Stimulated activated memory B cell treated with anti-CD40 and anti-IgM and Interleukin-4, amounts not matched to agents 10 μg/mL and 1 μg/mL and 100 μg/mL, for 72 hours (primary cell): ENCODE measurements at regions not wholly inside any gene's neighbourhood (a gene's known extent, or its start where the extent isn't known, plus 50 kb on each side); places are given as distances from the start of the nearest gene placed in this dataset.
"Not testable (repeated sequence)": the region's sequence is repeated elsewhere in the genome, so short reads cannot be mapped to it uniquely, and the experiment has no call there.

Experiments used
- ATAC-seq: fragments of 150-1000 bp; cut with Tn5 transposase; 2 replicates; pipeline ENCODE4 v1.10.0; 2021
- H3K27ac Mint-ChIP-seq: one replicate; pipeline ENCODE4 v1.8.0; 2022; ENCODE audit warnings: mild to moderate bottlenecking, mixed read lengths
- H3K27me3 Mint-ChIP-seq: one replicate; pipeline ENCODE4 v1.8.0; 2022; ENCODE audit warnings: mixed read lengths
- H3K36me3 Mint-ChIP-seq: one replicate; pipeline ENCODE4 v1.8.0; 2022; ENCODE audit warnings: mixed read lengths
- H3K4me1 Mint-ChIP-seq: one replicate; pipeline ENCODE4 v1.8.0; 2022; ENCODE audit warnings: mixed read lengths
- H3K4me3 Mint-ChIP-seq: one replicate; pipeline ENCODE4 v1.8.0; 2022; ENCODE audit warnings: mild to moderate bottlenecking, moderate library complexity, mixed read lengths
- H3K9me3 Mint-ChIP-seq: one replicate; pipeline ENCODE4 v1.8.0; 2022; ENCODE audit warnings: mixed read lengths

GRCh38 chr14:27634056-27634970 lies 1036.5 kb upstream of the NOVA1 start:
- Mint-ChIP-seq H3K27me3 (no peaks in the 10 kb centered on the region), H3K9me3 (no peaks in the 10 kb centered on the region), H3K4me1 (no peaks in the 10 kb centered on the region), H3K36me3 (no peaks in the 10 kb centered on the region), H3K27ac (no peak overlapping the region), H3K4me3 (no peak overlapping the region)
- no peak for ATAC-seq

GRCh38 chr14:27640688-27641087 lies 1042.9 kb upstream of the NOVA1 start:
- H3K4me3 Mint-ChIP-seq, ATAC-seq, H3K27ac Mint-ChIP-seq, H3K9me3 Mint-ChIP-seq, H3K27me3 Mint-ChIP-seq, H3K4me1 Mint-ChIP-seq, H3K36me3 Mint-ChIP-seq: not testable (repeated sequence)

- ATAC-seq: no peak
- Mint-ChIP-seq H3K27me3 (no peaks in the 10 kb centered on the region), H3K4me1 (no peaks in the 10 kb centered on the region), H3K4me3 (no peak overlapping the region), H3K9me3 (peaks cover 2% of the 10 kb centered on the region), H3K27ac (no peak overlapping the region), H3K36me3 (no peaks in the 10 kb centered on the region)
Observed at GRCh38 chr14:27642251-27642866, 1044.5 kb upstream of the NOVA1 start.

GRCh38 chr14:27660683-27661082 lies 1062.8 kb upstream of the NOVA1 start:
- no peak for ATAC-seq
- H3K9me3 Mint-ChIP-seq: peaks cover 17% of the 10 kb centered on the region
- H3K4me3 Mint-ChIP-seq: no peak overlapping the region
- no peaks in the 10 kb centered on the region for H3K27me3 Mint-ChIP-seq
- H3K36me3 Mint-ChIP-seq: no peaks in the 10 kb centered on the region
- no peak overlapping the region for H3K27ac Mint-ChIP-seq
- H3K4me1 Mint-ChIP-seq: no peaks in the 10 kb centered on the region

- H3K27ac Mint-ChIP-seq: no peak overlapping the region
- no peak for ATAC-seq
- H3K27me3 Mint-ChIP-seq: no peaks in the 10 kb centered on the region
- no peaks in the 10 kb centered on the region for H3K4me1 Mint-ChIP-seq
- peaks cover 14% of the 10 kb centered on the region for H3K9me3 Mint-ChIP-seq
- no peaks in the 10 kb centered on the region for H3K36me3 Mint-ChIP-seq
- H3K4me3 Mint-ChIP-seq: no peak overlapping the region
Observed at GRCh38 chr14:27668531-27668930, 1070.7 kb upstream of the NOVA1 start.

- ATAC-seq: no peak
- Mint-ChIP-seq H3K4me1 (no peaks in the 10 kb centered on the region), H3K4me3 (no peak overlapping the region), H3K27me3 (no peaks in the 10 kb centered on the region), H3K36me3 (no peaks in the 10 kb centered on the region), H3K9me3 (peaks cover 11% of the 10 kb centered on the region), H3K27ac (no peak overlapping the region)
Observed at GRCh38 chr14:27672047-27672446, 1074.2 kb upstream of the NOVA1 start.

- H3K9me3 Mint-ChIP-seq: peaks cover 11% of the 10 kb centered on the region
- not testable (repeated sequence) for H3K27ac Mint-ChIP-seq, H3K36me3 Mint-ChIP-seq, H3K27me3 Mint-ChIP-seq, H3K4me1 Mint-ChIP-seq, ATAC-seq, H3K4me3 Mint-ChIP-seq
Observed at GRCh38 chr14:27672811-27673737, 1075.2 kb upstream of the NOVA1 start.

- Mint-ChIP-seq H3K9me3 (peaks cover 2% of the 10 kb centered on the region), H3K4me3 (no peak overlapping the region), H3K27ac (no peak overlapping the region), H3K36me3 (no peaks in the 10 kb centered on the region), H3K27me3 (no peaks in the 10 kb centered on the region), H3K4me1 (no peaks in the 10 kb centered on the region)
- ATAC-seq: no peak
Observed at GRCh38 chr14:27686137-27686536, 1080.5 kb upstream of the FOXG1 start.

- Mint-ChIP-seq H3K27me3 (no peaks in the 10 kb centered on the region), H3K36me3 (no peaks in the 10 kb centered on the region), H3K4me3 (no peak overlapping the region), H3K9me3 (peaks cover 4% of the 10 kb centered on the region), H3K27ac (no peak overlapping the region), H3K4me1 (no peaks in the 10 kb centered on the region)
- ATAC-seq: no peak
Observed at GRCh38 chr14:27688841-27689444, 1077.6 kb upstream of the FOXG1 start.

- no peaks in the 10 kb centered on the region for H3K36me3 Mint-ChIP-seq
- no peaks in the 10 kb centered on the region for H3K27me3 Mint-ChIP-seq
- H3K4me3 Mint-ChIP-seq: no peak overlapping the region
- H3K9me3 Mint-ChIP-seq: peaks cover 26% of the 10 kb centered on the region
- ATAC-seq: no peak
- no peak overlapping the region for H3K27ac Mint-ChIP-seq
- H3K4me1 Mint-ChIP-seq: no peaks in the 10 kb centered on the region
Observed at GRCh38 chr14:27712364-27712763, 1054.2 kb upstream of the FOXG1 start.

GRCh38 chr14:27715561-27715960 lies 1051.0 kb upstream of the FOXG1 start:
- Mint-ChIP-seq H3K4me3 (no peak overlapping the region), H3K27ac (no peak overlapping the region), H3K4me1 (no peaks in the 10 kb centered on the region), H3K27me3 (no peaks in the 10 kb centered on the region), H3K9me3 (peaks cover 24% of the 10 kb centered on the region), H3K36me3 (no peaks in the 10 kb centered on the region)
- ATAC-seq: no peak

GRCh38 chr14:27721760-27722159 lies 1044.8 kb upstream of the FOXG1 start:
- H3K9me3 Mint-ChIP-seq: peaks cover 4% of the 10 kb centered on the region
- no peak overlapping the region for H3K27ac Mint-ChIP-seq
- no peak overlapping the region for H3K4me3 Mint-ChIP-seq

GRCh38 chr14:27725482-27725881 lies 1041.1 kb upstream of the FOXG1 start:
- no peak for ATAC-seq
- H3K27me3 Mint-ChIP-seq: no peaks in the 10 kb centered on the region
- no peaks in the 10 kb centered on the region for H3K9me3 Mint-ChIP-seq
- H3K36me3 Mint-ChIP-seq: no peaks in the 10 kb centered on the region
- H3K4me3 Mint-ChIP-seq: no peak overlapping the region
- H3K4me1 Mint-ChIP-seq: no peaks in the 10 kb centered on the region
- H3K27ac Mint-ChIP-seq: no peak overlapping the region

More at GRCh38 chr14:27721760-27722159, 1044.8 kb upstream of the FOXG1 start:
- no peaks in the 10 kb centered on the region for H3K27me3 Mint-ChIP-seq
- H3K4me1 Mint-ChIP-seq: no peaks in the 10 kb centered on the region
- H3K36me3 Mint-ChIP-seq: no peaks in the 10 kb centered on the region
- no peak for ATAC-seq

GRCh38 chr14:27727251-27727770 lies 1039.3 kb upstream of the FOXG1 start:
- Mint-ChIP-seq H3K27ac (no peak overlapping the region), H3K27me3 (no peaks in the 10 kb centered on the region), H3K4me1 (no peaks in the 10 kb centered on the region), H3K9me3 (no peaks in the 10 kb centered on the region), H3K4me3 (no peak overlapping the region), H3K36me3 (no peaks in the 10 kb centered on the region)
- no peak for ATAC-seq

- Mint-ChIP-seq H3K27me3 (no peaks in the 10 kb centered on the region), H3K9me3 (no peaks in the 10 kb centered on the region), H3K36me3 (no peaks in the 10 kb centered on the region), H3K27ac (no peak overlapping the region), H3K4me1 (no peaks in the 10 kb centered on the region), H3K4me3 (no peak overlapping the region)
- no peak for ATAC-seq
Observed at GRCh38 chr14:27730204-27730603, 1036.4 kb upstream of the FOXG1 start.
